CD8-positive, alpha-beta memory T cell (primary cell): ENCODE measurements at regions not wholly inside any gene's neighbourhood (a gene's known extent, or its start where the extent isn't known, plus 50 kb on each side); places are given as distances from the start of the nearest gene placed in this dataset.

Experiments
- CTCF ChIA-PET: fragments of 350-600 bp; sonication (Branson Sonifier 250); formaldehyde crosslinking; loops from one replicate; lab custom pipeline; 2021; ENCODE audit warnings: antibody characterized with exemption; lab: Charles Lee
- POLR2A ChIA-PET: fragments of 350-600 bp; sonication (Branson Sonifier 250); formaldehyde crosslinking; loops from one replicate; lab custom pipeline; 2021; ENCODE audit warnings: antibody characterized with exemption; lab: Charles Lee
- DNase-seq, 5 donors: peaks; one replicate each; pipeline versions ENCODE4 v3.0.0 to v3.0.0-alpha.2; 2020 to 2022; ENCODE audit warnings: mixed read lengths in 1 of 5
- H3K27ac ChIP-seq: one replicate; pipeline ENCODE4 v1.7.0; 2013; ENCODE audit warnings: low read depth, mild to moderate bottlenecking, low read length, moderate library complexity
- H3K27me3 ChIP-seq: 2 replicates; pipeline ENCODE4 v1.7.0; 2013; ENCODE audit warnings: low read length, mild to moderate bottlenecking; ENCODE audit not compliant: insufficient read depth, poor library complexity, severe bottlenecking
- H3K36me3 ChIP-seq: 2 replicates; pipeline ENCODE4 v1.7.0; 2013; ENCODE audit warnings: mild to moderate bottlenecking, low read length, moderate library complexity; ENCODE audit not compliant: insufficient read depth
- H3K4me1 ChIP-seq: 2 replicates; pipeline ENCODE4 v1.7.0; 2013; ENCODE audit warnings: mild to moderate bottlenecking, low read length, moderate library complexity; ENCODE audit not compliant: insufficient read depth
- H3K4me3 ChIP-seq: 2 replicates; pipeline ENCODE4 v1.7.0; 2013; ENCODE audit warnings: mild to moderate bottlenecking, low read length
- H3K9me3 ChIP-seq: 2 replicates; pipeline ENCODE4 v1.7.0; 2013; ENCODE audit warnings: mild to moderate bottlenecking, low read length
- H3K27ac Mint-ChIP-seq, 8 donors: one replicate each; pipeline ENCODE4 v1.8.0; 2020 to 2021; ENCODE audit warnings: mixed read lengths in 8 of 8, mild to moderate bottlenecking in 6 of 8, inconsistent platforms in 3 of 8, moderate library complexity in 3 of 8
- H3K27me3 Mint-ChIP-seq, 2 donors: one replicate each; pipeline ENCODE4 v1.8.0; 2020 to 2021; ENCODE audit warnings: mixed read lengths in 2 of 2, mild to moderate bottlenecking in 1 of 2, moderate library complexity in 1 of 2
- H3K36me3 Mint-ChIP-seq, 3 donors: one replicate each; pipeline ENCODE4 v1.8.0; 2020 to 2021; ENCODE audit warnings: mixed read lengths in 3 of 3, inconsistent platforms in 1 of 3, mild to moderate bottlenecking in 1 of 3
- H3K4me1 Mint-ChIP-seq, 3 donors: one replicate each; pipeline ENCODE4 v1.8.0; 2020 to 2021; ENCODE audit warnings: mixed read lengths in 3 of 3, inconsistent platforms in 1 of 3, mild to moderate bottlenecking in 1 of 3
- H3K4me3 Mint-ChIP-seq, 7 donors: one replicate each; pipeline ENCODE4 v1.8.0; 2020 to 2021; ENCODE audit warnings: mixed read lengths in 7 of 7, mild to moderate bottlenecking in 6 of 7, moderate library complexity in 4 of 7, inconsistent platforms in 2 of 7
- H3K9me3 Mint-ChIP-seq, 5 donors: one replicate each; pipeline ENCODE4 v1.8.0; 2020 to 2022; ENCODE audit warnings: mixed read lengths in 5 of 5, mild to moderate bottlenecking in 3 of 5, moderate library complexity in 2 of 5, inconsistent platforms in 1 of 5

DNA sequence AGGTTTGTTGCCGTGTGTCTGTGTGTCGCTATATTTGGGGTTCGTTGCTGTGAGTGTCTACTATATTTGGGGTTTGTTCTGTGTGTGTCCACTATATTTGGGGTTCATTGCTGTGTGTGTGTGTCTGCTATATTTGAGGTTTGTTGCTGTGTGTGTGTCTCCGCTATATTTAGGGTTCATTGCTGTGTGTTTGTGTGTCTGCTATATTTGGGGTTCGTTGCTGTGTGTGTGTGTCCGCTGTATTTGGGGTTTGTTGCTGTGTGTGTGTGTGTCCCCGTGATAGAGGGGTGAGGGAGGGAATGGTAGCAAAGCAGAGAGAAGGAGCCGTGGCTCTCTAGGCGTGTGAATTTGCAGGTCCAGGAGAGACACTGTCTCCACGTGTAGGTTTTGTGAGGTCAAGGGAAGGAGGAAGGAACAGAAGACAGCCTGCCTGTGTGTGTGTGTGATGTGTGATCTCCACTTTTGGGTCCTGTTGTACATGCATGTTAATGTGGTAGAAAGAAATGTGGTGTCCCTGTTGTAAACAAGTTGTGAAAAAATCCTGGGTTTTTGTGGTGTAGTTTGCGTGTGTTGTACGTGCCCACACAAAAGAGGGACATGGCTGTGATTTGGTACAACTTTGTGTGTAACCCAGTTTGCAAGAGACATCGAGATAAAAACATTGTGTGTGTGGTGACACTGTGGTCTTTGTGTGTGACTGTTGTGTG is 56.3 kb upstream of the ECE1 start:
- Mint-ChIP-seq H3K4me1 (peaks cover 28 to 31% (median 28%) of the 10 kb centered on the region in 3 donors), H3K4me3 (no peak overlapping the region), H3K27ac (no peak overlapping the region), H3K27me3 (no peaks in the 10 kb centered on the region), H3K36me3 (peaks cover 0 to 5% (median 0%) of the 10 kb centered on the region in 3 donors), H3K9me3 (peaks cover 0 to 2% (median 0%) of the 10 kb centered on the region in 5 donors)
- H3K4me1 ChIP-seq = peaks cover 43% of the 10 kb centered on the region
- DNase-seq = no peak
- H3K9me3 ChIP-seq = no peaks in the 10 kb centered on the region
- peak overlapping the region; percentile 4 for H3K27ac ChIP-seq
- ChIA-PET CTCF (interaction anchor here (2.0 to 2.4 kb wide), 2 partner anchors 22 to 77 kb away, joined by 8 to 15 read pairs; no protein-coding TSS in a partner anchor), POLR2A (no interaction called here)
- peak overlapping the region; percentile 93 for H3K4me3 ChIP-seq
- H3K36me3 ChIP-seq = no peaks in the 10 kb centered on the region
- H3K27me3 ChIP-seq = no peaks in the 10 kb centered on the region

DNA sequence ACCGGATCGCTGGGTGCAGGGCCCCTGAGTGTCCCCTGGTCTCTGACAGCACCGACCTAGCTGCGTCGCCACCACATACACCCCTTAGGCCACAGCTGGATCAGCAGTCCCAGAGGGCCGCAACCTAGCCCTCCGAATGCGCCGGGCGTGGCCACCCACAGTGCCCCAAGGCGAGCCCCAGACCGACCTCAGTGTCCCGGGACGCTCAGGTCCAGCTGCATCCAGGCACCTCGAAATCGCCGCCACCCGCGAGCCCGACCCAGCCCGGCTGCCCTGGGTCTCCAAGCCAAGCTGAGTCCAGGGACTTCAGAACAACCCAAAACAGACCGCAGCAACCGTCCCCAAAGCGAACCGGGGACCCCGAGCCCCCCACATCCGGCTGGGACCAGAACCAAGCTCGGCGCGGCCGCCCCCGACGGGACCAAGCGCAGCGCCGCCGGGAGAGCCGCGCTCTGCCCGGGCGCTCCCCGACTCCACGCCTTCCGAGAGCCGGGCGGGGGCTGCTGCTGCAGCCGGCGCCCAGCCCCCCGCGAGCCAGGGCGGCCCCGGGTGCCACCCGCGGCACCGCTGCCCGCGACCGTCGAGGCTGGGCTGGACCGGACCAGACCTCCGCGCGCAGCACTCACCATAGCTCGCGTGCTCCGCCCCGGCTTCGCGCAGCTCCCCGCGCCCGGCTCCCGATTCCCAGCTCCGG is 54.6 kb upstream of the ECE1 start:
- POLR2A ChIA-PET = interaction anchor here (0.7 to 2.2 kb wide), 8 partner anchors 11 to 558 kb away, joined by 3 to 19 read pairs (median 7); partner anchors contain the start of genes ECE1 and HP1BP3
- Mint-ChIP-seq H3K4me3 (peak overlapping the region; percentile 86 to 91 (median 88)), H3K36me3 (peaks cover 0 to 8% (median 0%) of the 10 kb centered on the region in 3 donors), H3K27me3 (no peaks in the 10 kb centered on the region), H3K9me3 (peaks cover 0 to 2% (median 0%) of the 10 kb centered on the region in 5 donors), H3K4me1 (peaks cover 37 to 45% (median 41%) of the 10 kb centered on the region in 3 donors), H3K27ac (peak overlapping the region; percentile 61 to 93 (median 82))
- peak overlapping the region; percentile 59 for H3K27ac ChIP-seq
- H3K27me3 ChIP-seq = no peaks in the 10 kb centered on the region
- peaks cover 53% of the 10 kb centered on the region for H3K4me1 ChIP-seq
- H3K36me3 ChIP-seq = no peaks in the 10 kb centered on the region
- peak overlapping the region; percentile 93 for H3K4me3 ChIP-seq
- H3K9me3 ChIP-seq = no peaks in the 10 kb centered on the region
- peak in 1 of 5 donors; percentile 55 for DNase-seq
- CTCF ChIA-PET = interaction anchor here (0.7 to 2.0 kb wide), 15 partner anchors 9 to 113 kb away, joined by 3 to 17 read pairs (median 5); no protein-coding TSS in a partner anchor

GRCh38 chr1:21344098-21344749 is 54.0 kb upstream of the ECE1 start:
- Mint-ChIP-seq H3K27me3 (no peaks in the 10 kb centered on the region), H3K4me3 (peak overlapping the region; percentile 86 to 91 (median 88)), H3K36me3 (peaks cover 0 to 8% (median 0%) of the 10 kb centered on the region in 3 donors), H3K9me3 (no peaks in the 10 kb centered on the region), H3K27ac (peak overlapping the region; percentile 75 to 93 (median 87)), H3K4me1 (peaks cover 42 to 52% (median 48%) of the 10 kb centered on the region in 3 donors)
- Histone ChIP-seq H3K27ac (peak overlapping the region; percentile 59), H3K4me3 (peak overlapping the region; percentile 93), H3K9me3 (no peaks in the 10 kb centered on the region), H3K4me1 (peaks cover 59% of the 10 kb centered on the region), H3K36me3 (no peaks in the 10 kb centered on the region), H3K27me3 (no peaks in the 10 kb centered on the region)
- DNase-seq = no peak
- CTCF ChIA-PET = interaction anchor here (0.8 to 2.0 kb wide), 12 partner anchors 8 to 93 kb away, joined by 3 to 17 read pairs (median 6); no protein-coding TSS in a partner anchor
- POLR2A ChIA-PET = interaction anchor here (1.1 to 2.2 kb wide), 7 partner anchors 10 to 557 kb away, joined by 3 to 19 read pairs (median 9); partner anchors contain the start of genes ECE1 and HP1BP3

GRCh38 chr1:21342961-21343838 is 52.9 kb upstream of the ECE1 start:
- ChIA-PET POLR2A (interaction anchor here (1.3 kb wide), 1 partner anchor 18 kb away, joined by 4 read pairs; no protein-coding TSS in a partner anchor), CTCF (interaction anchor here (0.7 to 1.2 kb wide), 3 partner anchors 25 to 74 kb away, joined by 3 to 4 read pairs (median 3); no protein-coding TSS in a partner anchor)
- Mint-ChIP-seq H3K4me1 (peaks cover 48 to 62% (median 57%) of the 10 kb centered on the region in 3 donors), H3K27me3 (no peaks in the 10 kb centered on the region), H3K36me3 (peaks cover 0 to 11% (median 0%) of the 10 kb centered on the region in 3 donors), H3K27ac (peak overlapping the region; percentile 61 to 91 (median 86)), H3K4me3 (peak overlapping the region; percentile 86 to 91 (median 88)), H3K9me3 (no peaks in the 10 kb centered on the region)
- H3K4me3 ChIP-seq = peak overlapping the region; percentile 93
- peaks cover 70% of the 10 kb centered on the region for H3K4me1 ChIP-seq
- no peaks in the 10 kb centered on the region for H3K9me3 ChIP-seq
- H3K36me3 ChIP-seq = no peaks in the 10 kb centered on the region
- no peaks in the 10 kb centered on the region for H3K27me3 ChIP-seq
- H3K27ac ChIP-seq = no peak overlapping the region
- peak in 2 of 5 donors; percentile 31 to 50 for DNase-seq

- no peaks in the 10 kb centered on the region for H3K9me3 ChIP-seq
- H3K4me3 ChIP-seq = no peak overlapping the region
- no peaks in the 10 kb centered on the region for H3K27me3 ChIP-seq
- ChIA-PET POLR2A (no interaction called here), CTCF (no interaction called here)
- Mint-ChIP-seq H3K36me3 (peaks cover 0 to 12% (median 0%) of the 10 kb centered on the region in 3 donors), H3K27me3 (no peaks in the 10 kb centered on the region), H3K27ac (peak overlapping the region in 4 of 8 donors; percentile 23 to 82 (median 44)), H3K4me1 (peaks cover 55 to 77% (median 67%) of the 10 kb centered on the region in 3 donors), H3K4me3 (no peak overlapping the region), H3K9me3 (no peaks in the 10 kb centered on the region)
- no peak for DNase-seq
- peak overlapping the region; percentile 16 for H3K27ac ChIP-seq
- peaks cover 85% of the 10 kb centered on the region for H3K4me1 ChIP-seq
- no peaks in the 10 kb centered on the region for H3K36me3 ChIP-seq
Measured at GRCh38 chr1:21341517-21342078, 51.3 kb upstream of the ECE1 start.

- H3K4me1 ChIP-seq = peaks cover 84% of the 10 kb centered on the region
- H3K36me3 Mint-ChIP-seq = peaks cover 0 to 12% (median 0%) of the 10 kb centered on the region in 3 donors
- no peaks in the 10 kb centered on the region for H3K27me3 Mint-ChIP-seq
- no peak overlapping the region for H3K4me3 ChIP-seq
- H3K27ac Mint-ChIP-seq = peak overlapping the region in 1 of 8 donors; percentile 31
- no peak overlapping the region for H3K4me3 Mint-ChIP-seq
- CTCF ChIA-PET = no interaction called here
- peak overlapping the region; percentile 16 for H3K27ac ChIP-seq
- peaks cover 56 to 81% (median 69%) of the 10 kb centered on the region in 3 donors for H3K4me1 Mint-ChIP-seq
- H3K27me3 ChIP-seq = no peaks in the 10 kb centered on the region
- no peaks in the 10 kb centered on the region for H3K9me3 ChIP-seq
- H3K9me3 Mint-ChIP-seq = no peaks in the 10 kb centered on the region
- POLR2A ChIA-PET = no interaction called here
- DNase-seq = no peak
- H3K36me3 ChIP-seq = no peaks in the 10 kb centered on the region
Measured at GRCh38 chr1:21341022-21341421, 50.8 kb upstream of the ECE1 start.
